PC-9 (cell line): ENCODE measurements at regions not wholly inside any gene's neighbourhood (a gene's known extent, or its start where the extent isn't known, plus 50 kb on each side); places are given as distances from the start of the nearest gene placed in this dataset.

Source experiments
- BruUV-seq: library from RNA; stranded (reverse); fragments of 400-500 nt; replicated peaks from 2 replicates; lab custom pipeline; 2021; lab: Mats Ljungman, UMichigan
- CTCF ChIA-PET: fragments of 300-600 bp; sonication (Branson Sonifier 250); formaldehyde crosslinking; loops from one replicate; lab custom pipeline; 2022; ENCODE audit warnings: antibody characterized with exemption; lab: Charles Lee
- POLR2A ChIA-PET: fragments of 300-600 bp; sonication (Branson Sonifier 250); formaldehyde crosslinking; loops from one replicate; lab custom pipeline; 2022; ENCODE audit warnings: antibody characterized with exemption; ENCODE audit not compliant: unreplicated experiment; lab: Charles Lee
- DNase-seq, 2 experiments: peaks; one replicate each; pipeline versions ENCODE4 v3.0.0 to v3.0.0-alpha.2; 2015 to 2022; ENCODE audit warnings: mixed read lengths in 1 of 2
- H2AFZ ChIP-seq: fragments of 200-600 bp; sonication (generic); 2 replicates; pipeline ENCODE4 v1.8.1; 2017; ENCODE audit warnings: antibody characterized with exemption
- H3F3A ChIP-seq: fragments of 200-600 bp; sonication (generic); 2 replicates; pipeline ENCODE4 v1.8.1; 2017; ENCODE audit warnings: antibody characterized with exemption, mild to moderate bottlenecking, low read depth; ENCODE audit not compliant: insufficient read depth
- H3K27ac ChIP-seq: fragments of 200-600 bp; sonication (generic); 2 replicates; pipeline ENCODE4 v1.6.1; 2016; ENCODE audit warnings: mixed run types
- H3K27me3 ChIP-seq: fragments of 200-600 bp; sonication (generic); 2 replicates; pipeline ENCODE4 v1.6.1; 2016; ENCODE audit warnings: low read depth, mixed run types; ENCODE audit not compliant: insufficient read depth
- H3K36me3 ChIP-seq: fragments of 200-600 bp; sonication (generic); 2 replicates; pipeline ENCODE4 v1.6.1; 2016; ENCODE audit warnings: low read depth, mixed run types
- H3K4me1 ChIP-seq: fragments of 200-600 bp; sonication (generic); replicated peaks from 2 replicates; pipeline ENCODE4 v1.6.1; 2016; ENCODE audit warnings: mixed run types; ENCODE audit not compliant: insufficient read depth
- H3K4me2 ChIP-seq: fragments of 200-600 bp; sonication (generic); 2 replicates; pipeline ENCODE4 v1.6.1; 2017; ENCODE audit warnings: mixed run types
- H3K4me3 ChIP-seq: fragments of 200-600 bp; sonication (generic); 2 replicates; pipeline ENCODE4 v1.6.1; 2016; ENCODE audit warnings: mixed run types
- H3K79me2 ChIP-seq: fragments of 200-600 bp; sonication (generic); 2 replicates; pipeline ENCODE4 v1.6.1; 2017; ENCODE audit warnings: low read depth, mixed run types
- H3K9me2 ChIP-seq: fragments of 200-600 bp; sonication (generic); 2 replicates; pipeline ENCODE4 v1.8.1; 2017; ENCODE audit warnings: mild to moderate bottlenecking; ENCODE audit not compliant: insufficient read depth
- H3K9me3 ChIP-seq: fragments of 200-600 bp; sonication (generic); 2 replicates; pipeline ENCODE4 v1.8.1; 2016; ENCODE audit warnings: low read depth; ENCODE audit not compliant: insufficient read depth
- H4K20me1 ChIP-seq: fragments of 200-600 bp; sonication (generic); 2 replicates; pipeline ENCODE4 v1.8.1; 2017; ENCODE audit not compliant: insufficient read depth
- CTCF ChIP-seq: fragments of 200-600 bp; sonication (generic); conservative IDR thresholded peaks from 2 replicates; pipeline ENCODE4 v1.6.1; 2017; ENCODE audit warnings: mixed run types, antibody characterized with exemption, mild to moderate bottlenecking, moderate library complexity
- EZH2 ChIP-seq: fragments of 200-600 bp; sonication (generic); IDR thresholded peaks from 2 replicates; pipeline ENCODE4 v1.8.0; 2017; ENCODE audit warnings: antibody characterized with exemption, low read depth
- intact Hi-C: fragments of 100-400 bp; cut with micrococcal nuclease; formaldehyde crosslinking; loops from one replicate; pipeline ENCODE4 v1.10.0; 2022; ENCODE audit not compliant: unreplicated experiment

- CTCF ChIA-PET: no interaction called here
- no peaks in the 10 kb centered on the region for H4K20me1 ChIP-seq
- peaks cover 4% of the 10 kb centered on the region; the same call in 1 of the 2 replicates for H3K9me2 ChIP-seq
- H3F3A ChIP-seq: peaks cover 18% of the 10 kb centered on the region
- no peak overlapping the region for H2AFZ ChIP-seq
- POLR2A ChIA-PET: no interaction called here
- no peaks in the 10 kb centered on the region for H3K27me3 ChIP-seq
- no peak overlapping the region for H3K27ac ChIP-seq
- H3K9me3 ChIP-seq: peaks cover 6% of the 10 kb centered on the region; the same call in 1 of the 2 replicates
- no peak overlapping the region for H3K4me3 ChIP-seq
- intact Hi-C loops: loop anchor here (1.0 to 5.0 kb wide), 3 partner anchors 153 to 458 kb away; no protein-coding TSS in a partner anchor
- peak; percentile 4 to 46 for DNase-seq
- BruUV-seq: no TSS peak
- H3K79me2 ChIP-seq: no peaks in the 10 kb centered on the region
- TF ChIP-seq EZH2: no peak
- no peak for TF ChIP-seq CTCF
- no peaks in the 10 kb centered on the region; the same call in 1 of the 2 replicates for H3K36me3 ChIP-seq
- H3K4me1 ChIP-seq: peaks cover 18% of the 10 kb centered on the region
- no peak overlapping the region for H3K4me2 ChIP-seq
These were observed 619.9 kb downstream of the ZEB2 start for GRCh38 chr2:143899987-143900386.

GRCh38 chr2:143893371-143893770 is 626.5 kb downstream of the ZEB2 start:
- no peaks in the 10 kb centered on the region for H3F3A ChIP-seq
- H3K36me3 ChIP-seq: no peaks in the 10 kb centered on the region
- intact Hi-C loops: no loop called here
- H3K27me3 ChIP-seq: no peaks in the 10 kb centered on the region
- ChIA-PET POLR2A (no interaction called here), CTCF (no interaction called here)
- no peak overlapping the region for H2AFZ ChIP-seq
- H3K79me2 ChIP-seq: no peaks in the 10 kb centered on the region
- TF ChIP-seq CTCF (no peak), EZH2 (no peak)
- no peaks in the 10 kb centered on the region for H3K9me3 ChIP-seq
- no TSS peak for BruUV-seq
- H4K20me1 ChIP-seq: no peaks in the 10 kb centered on the region
- no peak overlapping the region for H3K4me3 ChIP-seq
- H3K4me2 ChIP-seq: no peak overlapping the region
- H3K9me2 ChIP-seq: peaks cover 4% of the 10 kb centered on the region; the same call in 1 of the 2 replicates
- DNase-seq: no peak
- H3K27ac ChIP-seq: no peak overlapping the region
- no peaks in the 10 kb centered on the region for H3K4me1 ChIP-seq

- no peak overlapping the region for H2AFZ ChIP-seq
- no peaks in the 10 kb centered on the region for H3K79me2 ChIP-seq
- ChIA-PET POLR2A (no interaction called here), CTCF (no interaction called here)
- BruUV-seq: no TSS peak
- H4K20me1 ChIP-seq: no peaks in the 10 kb centered on the region
- no peak overlapping the region for H3K4me2 ChIP-seq
- no peaks in the 10 kb centered on the region for H3K9me3 ChIP-seq
- H3F3A ChIP-seq: no peaks in the 10 kb centered on the region
- no peaks in the 10 kb centered on the region for H3K36me3 ChIP-seq
- no peak overlapping the region for H3K4me3 ChIP-seq
- H3K4me1 ChIP-seq: no peaks in the 10 kb centered on the region
- intact Hi-C loops: no loop called here
- DNase-seq: no peak
- peaks cover 4% of the 10 kb centered on the region; the same call in 1 of the 2 replicates for H3K9me2 ChIP-seq
- TF ChIP-seq CTCF (no peak), EZH2 (no peak)
- H3K27me3 ChIP-seq: no peaks in the 10 kb centered on the region
- H3K27ac ChIP-seq: no peak overlapping the region
These were observed 628.0 kb downstream of the ZEB2 start for GRCh38 chr2:143891879-143892308.
